ENCODE measurements at regions not wholly inside any gene's neighbourhood (a gene's known extent, or its start where the extent isn't known, plus 50 kb on each side); places are given as distances from the start of the nearest gene placed in this dataset.

DNA sequence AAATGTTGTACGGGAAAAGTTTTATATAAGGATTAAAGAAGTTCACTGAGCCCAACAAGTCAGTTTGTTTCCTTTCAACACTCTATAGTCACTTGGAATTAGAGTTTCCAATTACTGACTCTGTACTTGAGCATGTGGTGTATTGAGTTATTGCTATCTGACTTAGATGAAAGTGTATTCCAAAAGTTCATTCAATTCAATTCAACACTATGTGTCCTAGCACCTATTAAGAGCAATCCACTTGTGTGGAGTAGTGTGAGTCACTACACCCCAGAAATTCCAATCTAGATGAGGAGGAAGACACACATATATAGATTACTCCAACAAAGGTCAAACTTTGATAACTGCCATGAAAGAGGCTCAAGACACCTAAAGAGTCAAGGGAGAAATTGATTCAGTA lies 98.2 kb upstream of the SLCO6A1 start (continued):
- TF ChIP-seq ZNF37A (tag by site-specific recombination; IDR thresholded peaks at IDR 0.05) (no peak), ZNF157 (tag by site-specific recombination; IDR thresholded peaks at IDR 0.05) (no peak), ZNF544 (tag by site-specific recombination; IDR thresholded peaks at IDR 0.05) (no peak), ZNF169 (tag by site-specific recombination; IDR thresholded peaks at IDR 0.05) (no peak)
- TF ChIP-seq, protein P1, sequence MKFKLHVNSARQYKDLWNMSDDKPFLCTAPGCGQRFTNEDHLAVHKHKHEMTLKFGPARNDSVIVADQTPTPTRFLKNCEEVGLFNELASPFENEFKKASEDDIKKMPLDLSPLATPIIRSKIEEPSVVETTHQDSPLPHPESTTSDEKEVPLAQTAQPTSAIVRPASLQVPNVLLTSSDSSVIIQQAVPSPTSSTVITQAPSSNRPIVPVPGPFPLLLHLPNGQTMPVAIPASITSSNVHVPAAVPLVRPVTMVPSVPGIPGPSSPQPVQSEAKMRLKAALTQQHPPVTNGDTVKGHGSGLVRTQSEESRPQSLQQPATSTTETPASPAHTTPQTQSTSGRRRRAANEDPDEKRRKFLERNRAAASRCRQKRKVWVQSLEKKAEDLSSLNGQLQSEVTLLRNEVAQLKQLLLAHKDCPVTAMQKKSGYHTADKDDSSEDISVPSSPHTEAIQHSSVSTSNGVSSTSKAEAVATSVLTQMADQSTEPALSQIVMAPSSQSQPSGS (tag by site-specific recombination; IDR thresholded peaks at IDR 0.05; ENCODE audit: low read depth), result no peak
- TF ChIP-seq, protein P2, sequence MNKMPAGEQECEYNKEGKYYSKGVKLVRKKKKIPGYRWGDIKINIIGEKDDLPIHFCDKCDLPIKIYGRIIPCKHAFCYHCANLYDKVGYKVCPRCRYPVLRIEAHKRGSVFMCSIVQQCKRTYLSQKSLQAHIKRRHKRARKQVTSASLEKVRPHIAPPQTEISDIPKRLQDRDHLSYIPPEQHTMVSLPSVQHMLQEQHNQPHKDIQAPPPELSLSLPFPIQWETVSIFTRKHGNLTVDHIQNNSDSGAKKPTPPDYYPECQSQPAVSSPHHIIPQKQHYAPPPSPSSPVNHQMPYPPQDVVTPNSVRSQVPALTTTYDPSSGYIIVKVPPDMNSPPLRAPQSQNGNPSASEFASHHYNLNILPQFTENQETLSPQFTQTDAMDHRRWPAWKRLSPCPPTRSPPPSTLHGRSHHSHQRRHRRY (tag by site-specific recombination; IDR thresholded peaks at IDR 0.05), result no peak

- TF ChIP-seq, protein P3, sequence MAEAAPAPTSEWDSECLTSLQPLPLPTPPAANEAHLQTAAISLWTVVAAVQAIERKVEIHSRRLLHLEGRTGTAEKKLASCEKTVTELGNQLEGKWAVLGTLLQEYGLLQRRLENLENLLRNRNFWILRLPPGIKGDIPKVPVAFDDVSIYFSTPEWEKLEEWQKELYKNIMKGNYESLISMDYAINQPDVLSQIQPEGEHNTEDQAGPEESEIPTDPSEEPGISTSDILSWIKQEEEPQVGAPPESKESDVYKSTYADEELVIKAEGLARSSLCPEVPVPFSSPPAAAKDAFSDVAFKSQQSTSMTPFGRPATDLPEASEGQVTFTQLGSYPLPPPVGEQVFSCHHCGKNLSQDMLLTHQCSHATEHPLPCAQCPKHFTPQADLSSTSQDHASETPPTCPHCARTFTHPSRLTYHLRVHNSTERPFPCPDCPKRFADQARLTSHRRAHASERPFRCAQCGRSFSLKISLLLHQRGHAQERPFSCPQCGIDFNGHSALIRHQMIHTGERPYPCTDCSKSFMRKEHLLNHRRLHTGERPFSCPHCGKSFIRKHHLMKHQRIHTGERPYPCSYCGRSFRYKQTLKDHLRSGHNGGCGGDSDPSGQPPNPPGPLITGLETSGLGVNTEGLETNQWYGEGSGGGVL (tag by site-specific recombination; IDR thresholded peaks at IDR 0.05), result no peak
- TF ChIP-seq ZNF292 (tag by site-specific recombination; IDR thresholded peaks at IDR 0.05; ENCODE audit: borderline replicate concordance, low read depth), result no peak
- TF ChIP-seq MYNN (tag by site-specific recombination; IDR thresholded peaks at IDR 0.05; ENCODE audit: borderline replicate concordance), result no peak
- TF ChIP-seq ZNF202 (tag by site-specific recombination; IDR thresholded peaks at IDR 0.05; ENCODE audit: borderline replicate concordance), result no peak
- no peak for TF ChIP-seq ZNF571 (tag by site-specific recombination; IDR thresholded peaks at IDR 0.05)
- TF ChIP-seq PRDM6 (tag by site-specific recombination; IDR thresholded peaks at IDR 0.05), result no peak
- no peak for TF ChIP-seq ZNF391 (tag by site-specific recombination; IDR thresholded peaks at IDR 0.05; ENCODE audit: borderline replicate concordance, low read depth)
- no peak for TF ChIP-seq ZNF311 (tag by site-specific recombination; IDR thresholded peaks at IDR 0.05; ENCODE audit: borderline replicate concordance)
- no peak for TF ChIP-seq ZNF239 (tag by site-specific recombination; IDR thresholded peaks at IDR 0.05)
- TF ChIP-seq, protein P1 (tag by site-specific recombination; IDR thresholded peaks at IDR 0.05; ENCODE audit: low read depth), result no peak
- TF ChIP-seq ZNF18 (tag by site-specific recombination; IDR thresholded peaks at IDR 0.05), result no peak
- no peak for TF ChIP-seq BCL11B (tag by site-specific recombination; IDR thresholded peaks at IDR 0.05; ENCODE audit: low read depth)
- ChIA-PET POLR2A (no interaction called here), CTCF (interaction anchor here (0.6 to 0.7 kb wide), 2 partner anchors 38 to 49 kb away, joined by 3 read pairs; no protein-coding TSS in a partner anchor)
- Histone ChIP-seq H3K4me3 (ENCODE audit: low read depth, low read length) (no peak overlapping the region), H3K9me3 (ENCODE audit: control insufficient read depth, insufficient read depth, low read depth, low read length) (no peaks in the 10 kb centered on the region), H3K27ac (ENCODE audit: extremely low read depth, low read depth, low read length) (no peak overlapping the region), H3K4me1 (ENCODE audit: control insufficient read depth, insufficient read depth, low read length) (no peaks in the 10 kb centered on the region), H3K36me3 (ENCODE audit: control insufficient read depth in 2 of 2, insufficient read depth in 1 of 2, low read length in 2 of 2) (no peaks in the 10 kb centered on the region)
Measured at GRCh38 chr5:102599289-102599688, 100.5 kb upstream of the SLCO6A1 start.
